HCT116 (cell line): ENCODE measurements at regions not wholly inside any gene's neighbourhood (a gene's known extent, or its start where the extent isn't known, plus 50 kb on each side); places are given as distances from the start of the nearest gene placed in this dataset.
A peak's percentile ranks its signal among the peaks of the same experiment; 100 is the strongest.

ENCODE experiments used
- ATAC-seq: fragments of 200-7000 bp; cut with Tn5 transposase; 2 replicates; pipeline ENCODE4 v1.9.1; 2020; ENCODE audit warnings: mild to moderate bottlenecking, moderate library complexity
- BruUV-seq: library from RNA; stranded (reverse); fragments of 400-500 nt; replicated peaks from 2 replicates; lab custom pipeline; 2021; lab: Mats Ljungman, UMichigan
- CTCF ChIA-PET: fragments of 300-600 bp; sonication (Branson Sonifier 250); formaldehyde crosslinking; loops from one replicate; lab custom pipeline; 2021; ENCODE audit warnings: antibody characterized with exemption; lab: Charles Lee
- POLR2A ChIA-PET: fragments of 300-600, 350-600 bp; sonication (Branson Sonifier 250); formaldehyde crosslinking; loops from one replicate; lab custom pipeline; 2021; ENCODE audit warnings: antibody characterized with exemption; lab: Charles Lee
- RAD21 ChIA-PET, 2 experiments: fragments of 300-600 bp; sonication (Branson Sonifier 250); formaldehyde crosslinking; loops; one replicate each; lab custom pipeline; 2023; ENCODE audit warnings: low total read pairs in 2 of 2; ENCODE audit not compliant: uncharacterized antibody in 2 of 2, unreplicated experiment in 2 of 2, low non-redundant PET in 1 of 2; lab: Charles Lee
- DNase-seq: peaks from one replicate; pipeline ENCODE4 v3.0.0-alpha.2; 2010; ENCODE audit warnings: low read depth, low spot score
- H2AFZ ChIP-seq: fragments of 200-600 bp; shearing (Covaris generic), sonication (generic); 2 replicates; pipeline ENCODE4 v1.6.1; 2017; ENCODE audit warnings: low read depth, mixed run types, mixed read lengths, antibody characterized with exemption, low read length; ENCODE audit not compliant: poor library complexity, severe bottlenecking
- H3K27ac ChIP-seq: 2 replicates; pipeline ENCODE4 v1.5.1; 2012; ENCODE audit warnings: low read depth, low read length
- H3K27me3 ChIP-seq: fragments of 200-600 bp; sonication (generic); 2 replicates; pipeline ENCODE4 v1.6.1; 2016; ENCODE audit warnings: mixed run types, low read length, mixed read lengths; ENCODE audit not compliant: insufficient read depth
- H3K36me3 ChIP-seq, 2 experiments: fragments of 200-500 bp in 1 of 2; fragments of 200-600 bp in 1 of 2; sonication (Bioruptor generic) in 1 of 2; sonication (generic) in 1 of 2; 2 replicates each; pipeline versions ENCODE4 v1.5.1 to v1.6.1; 2014 to 2016; ENCODE audit warnings: low read length in 2 of 2, inconsistent platforms in 1 of 2, mixed read lengths in 1 of 2, mixed run types in 1 of 2; ENCODE audit not compliant: insufficient read depth in 2 of 2, control insufficient read depth in 1 of 2
- H3K4me1 ChIP-seq, 2 experiments: fragments of 200-600 bp in 1 of 2; sonication (generic) in 1 of 2; 2 replicates each; pipeline versions ENCODE4 v1.5.1 to v1.6.1; 2012 to 2017; ENCODE audit warnings: low read length in 2 of 2, inconsistent platforms in 1 of 2, mild to moderate bottlenecking in 1 of 2, mixed read lengths in 1 of 2, mixed run types in 1 of 2, moderate library complexity in 1 of 2; ENCODE audit not compliant: insufficient read depth in 2 of 2, control insufficient read depth in 1 of 2
- H3K4me2 ChIP-seq: fragments of 200-600 bp; sonication (generic); 2 replicates; pipeline ENCODE4 v1.6.1; 2017; ENCODE audit warnings: mixed run types, low read length, mixed read lengths
- H3K4me3 ChIP-seq, 2 experiments: fragments of 200-600 bp in 1 of 2; sonication (generic) in 1 of 2; replicated peaks in 1 of 2; 2 replicates each; pipeline ENCODE4 v1.5.1; 2011 to 2016; ENCODE audit warnings: low read length in 2 of 2, control low read depth in 1 of 2, low read depth in 1 of 2, mild to moderate bottlenecking in 1 of 2, mixed read lengths in 1 of 2, mixed run types in 1 of 2
- H3K79me2 ChIP-seq: fragments of 200-600 bp; sonication (generic); 2 replicates; pipeline ENCODE4 v1.6.1; 2017; ENCODE audit warnings: mild to moderate bottlenecking, mixed run types, low read length, moderate library complexity, mixed read lengths; ENCODE audit not compliant: insufficient read depth
- H3K9ac ChIP-seq: fragments of 200-600 bp; sonication (generic); 2 replicates; pipeline ENCODE4 v1.6.1; 2016; ENCODE audit warnings: low read length, mixed read lengths
- H3K9me2 ChIP-seq: fragments of 200-600 bp; sonication (generic), shearing (Covaris generic); 2 replicates; pipeline ENCODE4 v1.6.1; 2017; ENCODE audit warnings: mixed run types, mild to moderate bottlenecking, moderate library complexity; ENCODE audit not compliant: insufficient read depth
- H3K9me3 ChIP-seq, 2 experiments: fragments of 200-500 bp in 1 of 2; fragments of 200-600 bp in 1 of 2; sonication (Bioruptor generic) in 1 of 2; sonication (generic) in 1 of 2; 2 replicates each; pipeline ENCODE4 v1.6.1; 2014 to 2017; ENCODE audit warnings: low read length in 2 of 2, mixed read lengths in 2 of 2, inconsistent platforms in 1 of 2, low read depth in 1 of 2, mild to moderate bottlenecking in 1 of 2, mixed run types in 1 of 2, moderate library complexity in 1 of 2; ENCODE audit not compliant: control insufficient read depth in 1 of 2, insufficient read depth in 1 of 2
- H4K20me1 ChIP-seq: fragments of 200-600 bp; sonication (generic), shearing (Covaris generic); 2 replicates; pipeline ENCODE4 v1.6.1; 2017; ENCODE audit warnings: mixed run types, mild to moderate bottlenecking, moderate library complexity; ENCODE audit not compliant: insufficient read depth
- ATF3 ChIP-seq: IDR thresholded peaks from 2 replicates; pipeline ENCODE4 v1.6.1; 2012
- CBX3 ChIP-seq: IDR thresholded peaks from 2 replicates; pipeline ENCODE4 v1.6.1; 2012; ENCODE audit warnings: low read depth
- CTCF ChIP-seq, 3 experiments: fragments of 200-600 bp in 1 of 3; sonication (generic) in 1 of 3; IDR thresholded peaks in 2 of 3; conservative IDR thresholded peaks in 1 of 3; 2 replicates each; pipeline ENCODE4 v1.5.1; 2012 to 2017; ENCODE audit warnings: low read depth in 2 of 3, low read length in 2 of 3, antibody characterized with exemption in 1 of 3, borderline replicate concordance in 1 of 3, control low read depth in 1 of 3, mild to moderate bottlenecking in 1 of 3, mixed read lengths in 1 of 3, mixed run types in 1 of 3, moderate library complexity in 1 of 3; ENCODE audit not compliant: insufficient read depth in 1 of 3
- EZH2 ChIP-seq: fragments of 200-600 bp; sonication (generic); IDR thresholded peaks from 2 replicates; pipeline ENCODE4 v1.6.1; 2017; ENCODE audit warnings: antibody characterized with exemption, mixed run types
- EZH2phosphoT487 ChIP-seq: fragments of 200-600 bp; IDR thresholded peaks from 2 replicates; pipeline ENCODE4 v1.6.1; 2018; ENCODE audit warnings: antibody characterized with exemption, borderline replicate concordance
- FOSL1 ChIP-seq: IDR thresholded peaks from 2 replicates; pipeline ENCODE4 v1.6.1; 2012; ENCODE audit warnings: low read depth
- JUND ChIP-seq: IDR thresholded peaks from 2 replicates; pipeline ENCODE4 v1.6.1; 2012
- POLR2AphosphoS5 ChIP-seq: IDR thresholded peaks from 2 replicates; pipeline ENCODE4 v1.6.1; 2011; ENCODE audit warnings: mild to moderate bottlenecking, low read depth, low read length, moderate library complexity
- RAD21 ChIP-seq: IDR thresholded peaks from 2 replicates; pipeline ENCODE4 v1.6.1; 2012; ENCODE audit warnings: low read depth, mild to moderate bottlenecking
- SIN3A ChIP-seq: IDR thresholded peaks from 2 replicates; pipeline ENCODE4 v1.6.1; 2012; ENCODE audit warnings: low read depth
- YY1 ChIP-seq: IDR thresholded peaks from 2 replicates; pipeline ENCODE4 v1.6.1; 2011; ENCODE audit warnings: low read length, low read depth, moderate library complexity, mild to moderate bottlenecking; ENCODE audit not compliant: insufficient replicate concordance; ENCODE audit errors: extremely low read depth
- ZNF274 ChIP-seq: fragments of 200-500 bp; sonication (Bioruptor generic); IDR thresholded peaks from 2 replicates; pipeline ENCODE4 v1.6.1; 2014; ENCODE audit warnings: mild to moderate bottlenecking, low read depth, low read length, inconsistent platforms
- intact Hi-C: fragments of 100-400 bp; cut with micrococcal nuclease; formaldehyde crosslinking; loops from 2 replicates; pipeline ENCODE4 v1.10.0; 2022

DNA sequence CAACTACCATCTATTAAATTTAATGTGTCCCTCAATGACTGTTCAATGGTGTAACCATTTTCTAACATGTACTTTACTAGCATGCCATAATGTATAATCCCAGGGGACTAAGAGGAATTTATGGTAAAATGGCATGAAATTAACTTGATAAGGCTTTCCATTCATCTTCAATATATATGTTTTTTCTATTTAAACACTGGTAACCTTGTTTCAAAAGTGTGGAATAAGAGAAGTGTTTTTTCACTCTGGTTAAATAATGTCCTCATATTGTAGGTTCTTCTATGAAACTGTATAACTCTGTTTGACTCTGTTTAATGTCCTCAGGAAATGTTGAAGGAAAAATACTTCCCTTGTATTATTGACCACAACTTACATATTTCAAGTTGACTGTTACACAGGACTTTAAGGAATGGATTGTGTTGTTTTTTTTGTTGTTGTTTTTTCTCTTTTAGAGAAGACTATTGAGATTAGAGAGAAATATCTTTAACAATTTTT lies 113.8 kb upstream of the ARSJ start (continued):
- no peak for TF ChIP-seq POLR2AphosphoS5
- no peak for TF ChIP-seq EZH2phosphoT487
- TF ChIP-seq FOSL1 = no peak

GRCh38 chr4:114100288-114101031 lies 121.0 kb upstream of the ARSJ start:
- DNase-seq (no peak), ATAC-seq (no peak)
- Histone ChIP-seq H3K4me2 (no peak overlapping the region), H3K79me2 (no peaks in the 10 kb centered on the region), H3K27me3 (no peaks in the 10 kb centered on the region), H3K9me3 (no peaks in the 10 kb centered on the region), H3K36me3 (no peaks in the 10 kb centered on the region), H4K20me1 (no peaks in the 10 kb centered on the region), H3K27ac (no peak overlapping the region), H2AFZ (peak overlapping the region; percentile 56), H3K4me1 (no peaks in the 10 kb centered on the region), H3K9me2 (no peaks in the 10 kb centered on the region), H3K4me3 (no peak overlapping the region), H3K9ac (no peak overlapping the region)
- POLR2A ChIA-PET = no interaction called here
- intact Hi-C loops = no loop called here
- BruUV-seq = no TSS peak
- TF ChIP-seq RAD21 (no peak), YY1 (no peak), EZH2 (no peak), ZNF274 (no peak), ATF3 (no peak), CTCF (IDR thresholded peaks at IDR 0.05 in 2 of 3, conservative IDR thresholded peaks at IDR 0.05 in 1 of 3; ENCODE audit: borderline replicate concordance in 1 of 3, insufficient read depth in 1 of 3, low read depth in 2 of 3, low read length in 2 of 3) (no peak), SIN3A (no peak), FOSL1 (no peak), CBX3 (no peak), JUND (no peak)
- RAD21 ChIA-PET = no interaction called here
- CTCF ChIA-PET = no interaction called here
